Right kidney (tissue), 1 donor: ENCODE measurements at regions not wholly inside any gene's neighbourhood (a gene's known extent, or its start where the extent isn't known, plus 50 kb on each side); places are given as distances from the start of the nearest gene placed in this dataset.

ENCODE experiments used
- DNase-seq: peaks from one replicate; pipeline ENCODE4 v3.0.0-alpha.2; 2016

DNA sequence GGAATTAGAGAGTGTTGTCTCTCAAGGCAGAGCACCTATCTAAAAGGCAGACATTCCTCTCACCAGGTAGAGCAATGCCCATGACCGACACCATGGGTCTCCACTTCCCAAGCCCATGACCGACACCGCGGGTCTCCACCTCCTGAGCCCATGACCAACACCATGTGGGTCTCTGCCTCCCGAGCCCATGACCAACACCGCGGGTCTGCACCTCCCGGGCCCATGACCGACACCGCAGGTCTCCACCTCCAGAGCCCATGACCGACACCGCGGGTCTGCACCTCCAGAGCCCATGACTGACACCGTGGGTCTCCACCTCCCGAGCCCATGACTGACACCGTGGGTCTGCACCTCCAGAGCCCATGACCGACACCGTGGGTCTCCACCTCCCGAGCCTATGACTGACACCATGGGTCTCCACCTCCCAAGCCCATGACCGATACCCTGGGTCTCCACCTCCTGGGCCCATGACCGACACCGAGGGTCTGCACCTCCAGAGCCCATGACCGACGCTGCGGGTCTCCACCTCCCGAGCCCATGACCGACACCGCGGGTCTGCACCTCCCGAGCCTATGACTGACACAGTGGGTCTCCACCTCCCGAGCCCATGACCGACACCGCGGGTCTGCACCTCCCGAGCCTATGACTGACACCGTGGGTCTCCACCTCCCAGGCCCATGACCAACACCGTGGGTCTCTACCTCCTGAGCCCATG is 262.4 kb upstream of the SALL3 start:
- DNase-seq, result no peak

GRCh38 chr18:78717766-78718150 is 261.9 kb upstream of the SALL3 start:
- no peak for DNase-seq

GRCh38 chr18:78719821-78720220 is 259.8 kb upstream of the SALL3 start:
- no peak for DNase-seq

- DNase-seq, result no peak
These were observed 259.0 kb upstream of the SALL3 start for GRCh38 chr18:78720456-78721237.

- DNase-seq, result peak; percentile 33
These were observed 258.3 kb upstream of the SALL3 start for GRCh38 chr18:78721238-78721875.

- peak; percentile 37 for DNase-seq
These were observed 257.6 kb upstream of the SALL3 start for GRCh38 chr18:78721981-78722380.

DNA sequence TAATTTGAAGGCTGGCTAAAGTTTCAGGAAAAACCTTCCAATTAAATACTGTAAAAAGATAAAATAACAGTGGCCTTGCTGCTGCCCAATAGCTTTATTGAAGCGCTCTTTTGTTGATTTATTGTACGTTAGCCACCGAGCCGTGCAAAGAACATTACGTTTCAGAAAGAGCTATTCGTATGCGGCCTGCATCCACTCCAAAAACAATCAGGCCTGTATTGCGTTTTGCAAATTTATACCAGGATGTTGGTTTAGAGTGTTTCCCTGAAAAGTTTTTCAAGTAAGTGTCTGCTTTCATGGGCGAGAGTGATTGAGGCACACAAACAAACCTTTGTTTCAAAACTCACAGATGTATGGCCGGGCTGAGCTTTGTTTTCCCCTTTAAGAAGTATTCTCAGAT is 257.2 kb upstream of the SALL3 start:
- no peak for DNase-seq

GRCh38 chr18:78722929-78723710 is 256.5 kb upstream of the SALL3 start:
- no peak for DNase-seq

DNA sequence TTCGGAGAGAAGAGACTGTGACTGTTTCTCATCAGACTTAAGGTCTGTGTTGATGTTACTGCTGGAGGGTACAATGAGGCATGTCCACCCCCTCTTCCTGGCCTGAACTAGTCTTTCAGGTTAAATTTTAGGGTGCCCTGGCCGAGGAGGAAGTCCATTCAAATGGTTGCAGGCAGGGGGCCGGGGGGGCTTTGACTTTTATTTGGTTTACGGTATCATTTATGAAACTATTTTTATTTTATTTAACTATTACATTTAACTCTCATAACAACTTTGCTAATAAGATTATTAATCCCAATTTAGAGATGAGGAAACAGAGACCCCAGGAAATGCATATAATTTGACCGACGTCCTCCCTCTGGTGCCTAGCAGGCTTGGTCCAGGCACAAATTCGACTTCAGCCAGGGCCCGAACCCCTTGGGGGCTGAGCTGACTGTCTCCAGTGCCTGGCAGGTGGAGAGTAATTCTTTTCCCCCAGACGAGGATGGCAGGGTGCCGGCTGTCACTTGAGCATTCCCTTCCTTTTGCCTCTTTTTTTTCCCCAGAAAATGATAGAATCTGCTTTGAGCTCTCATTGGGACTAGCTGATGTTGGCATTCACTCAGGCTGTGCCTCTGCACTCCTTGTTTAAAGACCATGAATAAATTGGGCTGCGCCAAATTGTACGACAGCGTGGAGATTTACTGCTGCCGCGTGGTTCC is 255.3 kb upstream of the SALL3 start:
- DNase-seq, result no peak

DNA sequence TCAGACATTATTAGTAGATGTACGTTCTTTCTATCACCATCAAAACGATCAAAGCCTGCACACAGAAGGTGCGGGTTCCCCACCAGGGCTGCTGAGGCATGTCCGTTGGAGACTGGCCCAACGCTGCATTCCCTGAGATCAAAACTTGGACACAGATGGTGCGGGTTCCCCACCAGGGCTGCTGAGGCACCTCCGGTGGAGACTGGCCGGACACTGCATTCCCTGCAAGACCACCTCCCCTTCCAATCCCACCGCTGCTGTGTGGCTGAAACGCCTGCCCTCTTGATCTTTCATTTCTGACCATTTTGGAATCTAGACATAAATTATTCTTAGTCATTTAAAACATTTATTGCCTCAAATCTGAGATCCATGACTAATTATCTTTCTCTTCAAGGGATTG is 254.2 kb upstream of the SALL3 start:
- DNase-seq, result no peak

DNA sequence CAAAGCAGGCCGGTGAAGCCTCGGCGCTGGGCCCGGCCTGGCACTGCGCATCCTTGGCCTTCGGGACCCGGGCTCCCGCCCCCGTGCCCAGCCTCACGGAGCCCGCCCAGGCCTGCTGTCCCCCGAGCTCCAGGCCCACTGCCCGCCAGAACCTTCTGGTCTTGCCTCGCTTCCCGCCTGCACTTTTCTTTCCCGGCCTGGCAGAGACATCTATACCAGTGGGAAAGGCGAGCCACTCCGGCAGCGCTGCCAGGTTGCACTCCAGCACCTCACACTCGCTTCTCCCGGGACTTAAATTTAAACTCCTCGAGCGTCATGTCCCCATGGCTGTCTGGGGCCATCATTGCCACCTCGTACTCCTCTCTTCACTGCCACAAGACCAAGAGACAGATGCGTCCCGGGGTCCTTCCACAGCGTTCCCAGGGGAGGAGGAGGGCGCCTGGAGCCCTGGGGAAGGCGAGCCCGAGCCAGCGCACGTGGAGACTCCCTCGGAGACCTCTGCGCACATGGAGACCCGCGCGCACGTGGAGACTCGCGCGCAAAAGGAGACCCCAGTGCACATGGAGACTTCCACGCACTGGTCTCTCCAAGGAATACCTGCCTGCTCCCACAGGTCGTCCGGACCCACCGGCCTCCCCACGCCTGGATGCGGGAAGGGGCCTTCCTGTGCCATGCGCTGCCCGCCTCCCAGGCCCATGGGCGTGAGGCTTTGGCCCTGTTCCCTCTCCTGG is 253.1 kb upstream of the SALL3 start:
- no peak for DNase-seq

DNA sequence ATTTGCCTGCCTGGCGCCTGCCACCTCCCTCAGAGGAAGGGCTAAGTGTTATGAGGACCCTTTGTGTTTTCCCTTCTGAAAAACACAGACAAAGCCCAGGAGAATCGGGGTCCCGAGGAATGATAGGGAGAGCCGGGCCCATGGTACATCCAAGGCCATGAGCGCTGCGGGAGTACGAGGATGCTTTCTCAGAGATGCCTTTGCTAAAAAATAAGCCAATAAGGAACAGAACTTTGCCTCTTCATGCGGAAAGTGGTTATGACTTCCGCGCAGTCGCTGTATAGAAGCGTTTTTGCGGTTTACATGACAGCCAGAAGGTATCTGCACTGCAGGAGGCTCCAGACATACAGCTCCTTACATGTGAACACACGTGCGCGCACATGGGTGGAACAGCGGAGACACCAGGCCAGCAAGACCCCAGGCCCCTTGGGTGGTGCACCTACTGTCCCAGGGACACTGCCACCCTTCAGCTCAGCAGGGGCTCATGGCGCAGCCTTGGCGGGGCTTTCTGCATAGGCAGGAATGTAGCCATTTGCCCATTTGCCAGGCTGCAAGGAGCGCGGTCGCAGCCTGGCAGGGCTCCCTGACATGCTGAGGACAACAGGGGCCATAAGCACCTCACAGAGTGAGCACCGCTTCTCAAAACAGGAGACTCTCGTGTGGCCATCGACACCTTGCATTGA is 252.4 kb upstream of the SALL3 start:
- no peak for DNase-seq

DNA sequence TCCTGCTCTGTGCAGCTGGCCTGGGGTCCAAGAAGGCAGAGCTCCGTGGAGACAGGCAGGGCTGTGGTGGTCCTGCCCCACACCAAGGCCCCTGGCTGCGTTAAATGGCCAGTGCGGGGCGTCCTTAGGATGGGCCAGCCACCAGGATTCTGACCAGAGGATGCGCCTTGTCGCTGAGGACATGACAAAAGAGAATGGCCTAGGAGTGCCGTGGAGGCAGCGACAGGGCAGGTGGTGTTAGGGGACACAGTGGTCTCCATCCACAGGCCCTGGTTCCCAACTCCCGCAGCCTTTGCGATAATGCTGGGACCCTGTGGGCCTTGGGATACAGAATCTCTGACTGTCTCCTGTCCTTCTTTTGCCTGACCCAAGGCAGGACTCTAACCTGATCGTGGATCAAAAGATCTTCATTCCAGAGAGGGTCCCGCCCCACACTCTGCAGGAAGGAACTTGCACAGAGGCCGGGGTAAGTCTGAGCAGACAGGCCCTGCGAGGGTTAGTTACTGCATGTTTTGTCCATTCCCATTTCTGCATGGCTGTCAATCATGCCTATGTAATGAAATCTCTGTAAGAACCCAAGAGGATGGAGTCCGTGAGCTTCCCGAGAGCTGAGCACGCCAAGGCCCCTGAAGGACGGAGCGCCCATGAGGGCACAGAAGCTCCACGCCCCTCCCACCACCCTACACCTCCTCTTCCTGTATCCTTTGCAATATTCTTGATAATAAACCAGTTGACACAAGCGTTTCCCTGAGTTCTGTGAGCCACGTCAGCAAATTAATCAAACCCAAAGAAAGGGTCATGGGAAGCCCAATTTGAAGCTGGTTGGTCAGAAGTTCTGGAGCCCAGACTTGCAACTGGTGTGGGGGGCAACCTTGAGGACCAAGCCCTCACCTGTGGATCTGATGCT is 251.5 kb upstream of the SALL3 start:
- DNase-seq, result no peak

DNA sequence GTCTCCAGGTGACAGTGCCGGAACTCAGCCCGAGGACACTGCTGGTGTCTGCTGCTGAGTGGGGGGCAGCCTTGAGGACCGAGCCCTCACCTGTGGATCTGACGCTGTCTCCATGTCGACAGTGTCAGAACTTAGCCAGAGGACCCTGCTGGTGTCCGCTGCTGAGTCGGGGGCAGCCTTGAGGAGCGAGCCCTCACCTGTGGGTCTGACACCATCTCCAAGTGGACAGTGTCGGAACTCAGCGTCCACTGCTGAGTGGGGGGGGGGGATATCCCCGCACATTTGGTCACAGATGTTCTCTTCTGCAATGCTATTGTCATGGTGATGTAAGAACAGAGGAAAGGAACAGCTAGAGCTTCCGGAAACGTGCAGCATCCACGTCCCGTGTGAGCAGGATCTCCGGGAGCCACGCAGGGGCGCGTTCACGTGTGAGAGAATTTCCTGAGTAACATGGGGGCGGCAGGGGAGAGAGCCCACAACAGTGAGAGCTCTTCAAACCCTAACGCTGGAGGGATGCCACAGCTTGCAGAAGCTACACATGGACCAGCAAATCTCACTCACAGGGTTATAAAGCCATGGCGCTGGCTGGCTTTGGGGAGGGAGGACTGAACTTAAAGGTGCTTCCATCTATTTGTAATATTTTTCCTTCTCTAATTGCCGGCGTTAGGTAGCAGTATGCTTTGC is 250.7 kb upstream of the SALL3 start:
- DNase-seq, result no peak

GRCh38 chr18:78730546-78730945 is 249.1 kb upstream of the SALL3 start:
- DNase-seq, result peak; percentile 22

DNA sequence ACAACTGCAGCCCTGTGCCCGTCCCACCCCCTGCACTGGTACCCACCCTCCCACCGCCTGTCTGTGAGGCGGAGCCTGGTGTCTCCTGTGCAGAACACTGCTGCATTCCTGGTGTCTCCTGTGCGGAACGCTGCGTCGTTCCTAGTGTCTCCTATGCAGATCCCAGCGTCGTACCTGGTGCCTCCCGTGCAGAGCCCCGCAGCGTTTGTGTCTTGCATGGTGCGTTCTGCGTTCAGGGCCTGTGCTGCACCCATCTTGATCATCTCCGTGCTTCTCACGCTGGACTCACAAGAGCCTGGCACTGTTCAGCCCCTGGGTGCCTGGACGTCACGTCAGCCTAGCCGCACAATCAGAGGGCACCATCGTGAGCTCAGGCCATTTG is 248.6 kb upstream of the SALL3 start:
- no peak for DNase-seq

DNA sequence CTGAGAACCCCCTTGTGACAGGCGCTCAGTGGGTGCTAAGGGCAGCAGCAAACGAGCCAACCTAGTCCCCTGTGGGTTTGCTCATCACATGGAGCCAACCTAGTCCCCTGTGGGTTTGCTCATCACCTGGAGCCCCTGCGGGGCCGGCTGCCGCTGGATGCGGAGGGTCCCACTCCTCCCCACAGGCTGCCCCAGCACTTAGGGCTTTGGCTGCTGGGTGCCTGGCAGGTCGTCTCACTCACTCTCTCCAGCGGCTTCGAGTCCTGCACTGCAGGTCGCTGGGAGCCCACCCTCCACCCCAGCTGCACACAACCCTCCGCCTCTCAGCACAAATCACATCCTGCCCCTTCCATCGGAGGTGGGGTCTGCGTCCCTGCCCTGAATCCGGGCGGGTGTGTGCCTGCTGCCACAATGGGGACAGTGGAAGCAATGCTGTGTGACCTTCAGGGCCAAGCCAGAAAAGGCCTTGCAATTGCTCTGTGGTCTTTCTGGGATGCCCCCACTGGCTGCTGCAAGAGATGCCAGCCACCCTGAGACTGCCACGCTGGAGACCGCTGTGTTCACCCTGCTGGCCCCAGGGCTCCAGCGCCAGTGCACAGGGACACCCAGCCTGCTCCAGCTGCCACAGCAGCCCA is 248.1 kb upstream of the SALL3 start:
- no peak for DNase-seq
